Mesenchymal stem cell (in vitro differentiated cells and primary cell): ENCODE measurements at regions not wholly inside any gene's neighbourhood (a gene's known extent, or its start where the extent isn't known, plus 50 kb on each side); places are given as distances from the start of the nearest gene placed in this dataset.

Source experiments
- DNase-seq: peaks from one replicate; pipeline ENCODE4 v3.0.0-alpha.2; 2013
- H2AFZ ChIP-seq: one replicate; pipeline ENCODE4 v1.6.1; 2013; ENCODE audit warnings: low read depth, mild to moderate bottlenecking, control low read depth, inconsistent platforms, low read length, moderate library complexity
- H2AK5ac ChIP-seq: 2 replicates; pipeline ENCODE4 v1.6.1; 2013; ENCODE audit warnings: low read length, moderate library complexity, mild to moderate bottlenecking, inconsistent platforms; ENCODE audit not compliant: severe bottlenecking
- H2BK120ac ChIP-seq: one replicate; pipeline ENCODE4 v1.6.1; 2013; ENCODE audit warnings: low read depth, mild to moderate bottlenecking, inconsistent platforms, low read length, moderate library complexity
- H2BK12ac ChIP-seq, 2 experiments: one replicate each; pipeline ENCODE4 v1.6.1; 2013; ENCODE audit warnings: inconsistent platforms in 2 of 2, low read length in 2 of 2, mild to moderate bottlenecking in 2 of 2, moderate library complexity in 2 of 2, control low read depth in 1 of 2
- H2BK15ac ChIP-seq: one replicate; pipeline ENCODE4 v1.6.1; 2013; ENCODE audit warnings: mild to moderate bottlenecking, low read depth, inconsistent platforms; ENCODE audit not compliant: poor library complexity, severe bottlenecking
- H2BK5ac ChIP-seq: 2 replicates; pipeline ENCODE4 v1.6.1; 2013; ENCODE audit warnings: low read depth, mild to moderate bottlenecking, low read length, control low read depth, inconsistent platforms; ENCODE audit not compliant: poor library complexity, severe bottlenecking
- H3K14ac ChIP-seq, 2 experiments: one replicate each; pipeline ENCODE4 v1.6.1; 2013; ENCODE audit warnings: inconsistent platforms in 2 of 2, low read length in 2 of 2, control low read depth in 1 of 2, mild to moderate bottlenecking in 1 of 2, moderate library complexity in 1 of 2
- H3K18ac ChIP-seq, 2 experiments: one replicate each; pipeline ENCODE4 v1.6.1; 2013; ENCODE audit warnings: inconsistent platforms in 2 of 2, low read length in 2 of 2, control low read depth in 1 of 2, low read depth in 1 of 2, mild to moderate bottlenecking in 1 of 2
- H3K23ac ChIP-seq, 2 experiments: one replicate each; pipeline ENCODE4 v1.6.1; 2013; ENCODE audit warnings: inconsistent platforms in 2 of 2, low read length in 2 of 2, mild to moderate bottlenecking in 2 of 2, moderate library complexity in 2 of 2, control low read depth in 1 of 2
- H3K27ac ChIP-seq: 2 replicates; pipeline ENCODE4 v1.5.1; 2013; ENCODE audit warnings: mild to moderate bottlenecking, moderate library complexity, low read length, control low read depth, inconsistent platforms; ENCODE audit not compliant: poor library complexity, severe bottlenecking
- H3K27me3 ChIP-seq, 2 experiments: 2 replicates each; pipeline versions ENCODE4 v1.6.1 to v1.7.0; 2013; ENCODE audit warnings: low read length in 2 of 2, mild to moderate bottlenecking in 2 of 2, moderate library complexity in 2 of 2, control low read depth in 1 of 2, inconsistent platforms in 1 of 2; ENCODE audit not compliant: control insufficient read depth in 1 of 2, insufficient read depth in 1 of 2
- H3K36me3 ChIP-seq, 2 experiments: 2 replicates each; pipeline versions ENCODE4 v1.6.1 to v1.7.0; 2013; ENCODE audit warnings: low read length in 2 of 2, control low read depth in 1 of 2, inconsistent platforms in 1 of 2, low read depth in 1 of 2, mild to moderate bottlenecking in 1 of 2; ENCODE audit not compliant: insufficient read depth in 2 of 2, control insufficient read depth in 1 of 2
- H3K4ac ChIP-seq, 2 experiments: one replicate each; pipeline ENCODE4 v1.6.1; 2013; ENCODE audit warnings: inconsistent platforms in 2 of 2, low read length in 2 of 2, mild to moderate bottlenecking in 2 of 2, moderate library complexity in 2 of 2, control low read depth in 1 of 2, low read depth in 1 of 2
- H3K4me1 ChIP-seq: 2 replicates; pipeline ENCODE4 v1.6.1; 2013; ENCODE audit warnings: low read depth, low read length, control low read depth; ENCODE audit not compliant: control insufficient read depth, insufficient read depth
- H3K4me2 ChIP-seq: 2 replicates; pipeline ENCODE4 v1.6.1; 2013; ENCODE audit warnings: low read length, mild to moderate bottlenecking, inconsistent platforms; ENCODE audit not compliant: poor library complexity, severe bottlenecking
- H3K4me3 ChIP-seq, 2 experiments: 2 replicates each; pipeline versions ENCODE4 v1.5.1 to v1.7.0; 2013; ENCODE audit warnings: low read length in 2 of 2, mild to moderate bottlenecking in 2 of 2, control low read depth in 1 of 2, low read depth in 1 of 2; ENCODE audit not compliant: insufficient read depth in 1 of 2
- H3K79me1 ChIP-seq: replicated peaks from 2 replicates; pipeline ENCODE4 v1.6.1; 2013; ENCODE audit warnings: mild to moderate bottlenecking, control low read depth, low read length, inconsistent platforms; ENCODE audit not compliant: poor library complexity, severe bottlenecking
- H3K9ac ChIP-seq: 2 replicates; pipeline ENCODE4 v1.7.0; 2013; ENCODE audit warnings: mild to moderate bottlenecking, low read length, moderate library complexity
- H3K9me3 ChIP-seq: 2 replicates; pipeline ENCODE4 v1.7.0; 2013; ENCODE audit warnings: mild to moderate bottlenecking, low read length; ENCODE audit not compliant: control insufficient read depth
- H4K8ac ChIP-seq: one replicate; pipeline ENCODE4 v1.6.1; 2013; ENCODE audit warnings: inconsistent platforms, mild to moderate bottlenecking, low read length, moderate library complexity
- H4K91ac ChIP-seq: one replicate; pipeline ENCODE4 v1.6.1; 2013; ENCODE audit warnings: mild to moderate bottlenecking, low read length, inconsistent platforms
- WGBS: methylation state at CpG from one replicate; pipeline ENCODE4 v1.1.7; 2013; ENCODE audit warnings: mixed read lengths; 5-methylcytosine and 5-hydroxymethylcytosine counted together

DNA sequence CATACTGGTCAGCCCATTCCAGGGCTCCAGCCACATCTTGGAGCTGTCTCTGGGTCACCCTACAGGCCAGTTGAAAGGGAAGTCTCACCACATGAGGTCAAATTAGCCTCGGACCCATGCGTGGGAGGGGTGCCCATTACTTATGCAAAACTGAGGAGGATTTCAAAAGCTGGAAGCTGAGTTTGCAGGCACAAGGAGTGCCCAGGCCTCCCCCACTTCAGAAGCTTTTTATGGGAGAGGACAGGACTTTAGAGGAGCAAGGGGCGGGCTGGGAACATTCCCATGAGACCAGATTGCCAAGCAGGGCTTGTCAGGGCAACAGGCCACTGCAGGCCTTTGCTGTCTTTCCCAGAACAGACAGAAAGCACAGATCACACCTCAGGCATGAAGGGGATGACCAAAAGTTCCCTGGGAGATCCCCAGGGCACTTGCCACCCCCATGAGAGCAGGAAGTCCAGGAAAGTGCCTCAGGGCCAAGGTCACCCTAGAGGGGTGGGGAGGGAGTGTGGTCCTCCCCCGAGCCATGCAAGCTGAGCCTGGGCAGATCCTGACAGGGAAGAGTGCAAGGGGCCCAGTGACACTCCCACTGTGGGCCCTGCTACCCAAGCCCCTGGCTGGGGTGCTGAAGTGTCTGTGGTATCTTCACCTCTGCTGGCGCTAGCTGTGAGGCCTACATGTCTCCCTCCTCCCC is 267.7 kb downstream of the BCL11A start:
- no peak overlapping the region for H3K27ac ChIP-seq
- H3K23ac ChIP-seq = no peak overlapping the region
- H3K79me1 ChIP-seq = no peaks in the 10 kb centered on the region
- H2BK120ac ChIP-seq = no peak overlapping the region
- no peak overlapping the region for H2BK5ac ChIP-seq
- H2AFZ ChIP-seq = no peak overlapping the region
- WGBS = 51% methylated on average over 5 of the region's 5 CpGs
- H3K27me3 ChIP-seq = no peaks in the 10 kb centered on the region
- H3K18ac ChIP-seq = no peak overlapping the region
- no peak overlapping the region for H4K8ac ChIP-seq
- H4K91ac ChIP-seq = no peak overlapping the region
- H3K9ac ChIP-seq = no peak overlapping the region
- no peak overlapping the region for H3K4me2 ChIP-seq
- H3K4ac ChIP-seq = no peak overlapping the region
- H2BK15ac ChIP-seq = no peak overlapping the region
- H3K4me3 ChIP-seq = no peak overlapping the region
- no peak for DNase-seq
- no peaks in the 10 kb centered on the region for H3K4me1 ChIP-seq
- H3K9me3 ChIP-seq = no peaks in the 10 kb centered on the region
- H2BK12ac ChIP-seq = no peak overlapping the region
- no peaks in the 10 kb centered on the region for H3K36me3 ChIP-seq
- no peak overlapping the region for H2AK5ac ChIP-seq
- H3K14ac ChIP-seq = no peak overlapping the region

DNA sequence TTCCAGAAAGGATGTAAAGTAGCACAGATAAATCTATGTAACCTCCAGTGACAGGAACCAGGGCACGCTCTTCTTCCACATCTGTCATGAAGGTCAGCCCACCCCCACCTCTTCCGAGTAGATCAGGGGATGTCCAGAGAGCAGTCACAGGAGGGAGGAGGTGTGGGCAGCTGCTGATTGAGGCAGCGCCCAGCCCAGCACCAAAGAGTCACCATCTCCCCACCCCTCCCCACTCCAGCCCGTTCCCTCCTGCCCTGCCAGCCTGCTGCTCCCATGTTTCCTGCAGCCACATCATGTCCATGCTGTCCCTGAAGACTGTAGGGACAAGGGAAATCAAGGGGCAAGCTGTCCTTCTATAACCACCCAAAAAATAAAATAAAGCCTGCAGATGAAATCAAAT is 269.8 kb downstream of the BCL11A start:
- no peaks in the 10 kb centered on the region for H3K4me1 ChIP-seq

DNA sequence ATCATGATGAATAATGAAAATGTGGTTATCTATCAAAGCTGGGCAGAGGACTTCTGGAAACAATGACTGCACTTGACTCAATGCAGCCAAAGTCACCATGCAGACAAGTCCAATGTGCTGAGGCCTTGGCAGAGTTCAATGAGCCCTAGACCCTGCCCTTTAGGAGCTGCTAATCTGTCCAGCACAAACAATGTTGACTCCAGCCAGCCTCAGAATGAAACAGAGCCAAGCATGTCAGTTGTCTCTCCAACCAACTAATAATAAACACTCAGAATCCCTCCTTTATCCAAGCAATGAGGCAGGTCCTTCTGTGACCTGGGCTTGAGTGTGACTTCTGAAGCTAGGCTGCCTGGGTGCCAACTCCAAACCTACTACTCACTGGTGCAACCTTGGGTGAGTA is 270.6 kb downstream of the BCL11A start:
- no peak overlapping the region for H3K4me2 ChIP-seq
- no peak overlapping the region for H3K14ac ChIP-seq
- no peaks in the 10 kb centered on the region for H3K36me3 ChIP-seq
- no peak overlapping the region for H2AK5ac ChIP-seq
- no peaks in the 10 kb centered on the region for H3K79me1 ChIP-seq
- H4K8ac ChIP-seq = no peak overlapping the region
- H3K4me1 ChIP-seq = no peaks in the 10 kb centered on the region
- no peak overlapping the region for H3K9ac ChIP-seq
- no peak overlapping the region for H2BK120ac ChIP-seq
- no peak overlapping the region for H2BK15ac ChIP-seq
- H3K4ac ChIP-seq = no peak overlapping the region
- H2AFZ ChIP-seq = no peak overlapping the region
- H3K18ac ChIP-seq = no peak overlapping the region
- no peaks in the 10 kb centered on the region for H3K9me3 ChIP-seq
- H2BK12ac ChIP-seq = no peak overlapping the region
- no peak for DNase-seq
- no peaks in the 10 kb centered on the region for H3K27me3 ChIP-seq
- H4K91ac ChIP-seq = no peak overlapping the region
- no peak overlapping the region for H2BK5ac ChIP-seq
- no peak overlapping the region for H3K27ac ChIP-seq
- H3K4me3 ChIP-seq = no peak overlapping the region
- H3K23ac ChIP-seq = no peak overlapping the region

More for the DNA sequence above, 269.8 kb downstream of the BCL11A start:
- WGBS = 75% methylated on average over 1 of the region's 4 CpGs
- Histone ChIP-seq H3K27me3 (no peaks in the 10 kb centered on the region), H4K8ac (no peak overlapping the region), H2BK5ac (no peak overlapping the region), H3K18ac (no peak overlapping the region), H3K4me2 (no peak overlapping the region), H3K23ac (no peak overlapping the region), H4K91ac (no peak overlapping the region), H3K36me3 (no peaks in the 10 kb centered on the region), H3K4me3 (no peak overlapping the region), H3K9ac (no peak overlapping the region), H2BK12ac (no peak overlapping the region), H3K79me1 (no peaks in the 10 kb centered on the region), H2BK15ac (no peak overlapping the region), H3K27ac (no peak overlapping the region), H3K9me3 (no peaks in the 10 kb centered on the region), H3K14ac (no peak overlapping the region), H2BK120ac (no peak overlapping the region), H2AK5ac (no peak overlapping the region), H2AFZ (no peak overlapping the region), H3K4ac (no peak overlapping the region)
- no peak for DNase-seq

DNA sequence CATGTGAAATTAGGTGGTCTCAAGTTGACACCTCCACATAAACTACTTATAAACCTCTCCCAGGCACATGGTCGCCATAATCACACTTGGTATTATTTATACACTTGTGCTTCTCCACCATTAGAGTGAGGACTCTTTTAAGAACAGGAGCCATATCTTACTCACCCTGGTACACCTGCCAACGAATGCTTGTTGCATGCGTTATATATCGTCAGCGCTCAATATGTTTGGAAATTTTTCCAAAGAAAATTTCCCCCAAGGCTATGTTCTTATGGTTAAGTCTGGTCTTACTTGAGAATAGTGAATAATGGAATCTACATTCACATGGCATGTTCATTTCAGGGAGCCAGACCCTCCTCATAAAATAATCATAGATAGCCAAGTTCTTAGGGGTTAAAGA is 271.7 kb downstream of the BCL11A start:
- Histone ChIP-seq H3K9me3 (no peaks in the 10 kb centered on the region), H3K79me1 (no peaks in the 10 kb centered on the region), H2BK15ac (no peak overlapping the region), H4K91ac (no peak overlapping the region), H2AFZ (no peak overlapping the region), H3K9ac (no peak overlapping the region), H3K4me1 (no peaks in the 10 kb centered on the region), H3K36me3 (no peaks in the 10 kb centered on the region), H2BK120ac (no peak overlapping the region), H2BK12ac (no peak overlapping the region), H3K27me3 (no peaks in the 10 kb centered on the region), H3K18ac (no peak overlapping the region), H3K23ac (no peak overlapping the region), H2AK5ac (no peak overlapping the region), H2BK5ac (no peak overlapping the region), H3K27ac (no peak overlapping the region), H3K14ac (no peak overlapping the region), H3K4ac (no peak overlapping the region), H3K4me2 (no peak overlapping the region), H3K4me3 (no peak overlapping the region), H4K8ac (no peak overlapping the region)
- no peak for DNase-seq
- WGBS = 89% methylated on average over 2 of the region's 5 CpGs
